ENCODE measurements at regions not wholly inside any gene's neighbourhood (a gene's known extent, or its start where the extent isn't known, plus 50 kb on each side); places are given as distances from the start of the nearest gene placed in this dataset.

DNA sequence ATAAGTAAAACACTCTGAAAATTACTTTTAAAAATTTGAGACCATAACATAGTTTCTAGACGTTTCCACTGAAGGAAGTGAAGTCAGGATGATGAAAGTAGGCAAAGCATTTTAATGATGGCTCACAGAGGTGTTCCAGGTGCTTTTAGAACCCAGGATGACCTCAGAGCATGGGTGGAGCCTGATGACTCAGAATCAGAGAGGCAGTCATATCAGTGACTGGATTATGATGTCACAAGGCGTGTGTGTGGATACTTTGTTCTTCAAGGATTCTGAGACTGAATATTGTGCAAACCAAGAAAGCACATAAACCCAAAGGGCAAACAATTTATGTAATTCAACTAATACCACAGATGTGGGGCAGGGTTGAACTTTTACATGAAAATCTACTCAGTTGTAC lies 200.2 kb upstream of the FOXN2 start (continued):
- TF ChIP-seq FOSL1 (tag; conservative IDR thresholded peaks at IDR 0.05): peak; percentile 94
- TF ChIP-seq ZNF507 (tag; conservative IDR thresholded peaks at IDR 0.05): no peak
- TF ChIP-seq JUND (IDR thresholded peaks at IDR 0.05; ENCODE audit: borderline replicate concordance, low read depth, low read length): peak; percentile 97
- peak; percentile 98 for TF ChIP-seq JUND (tag; IDR thresholded peaks at IDR 0.05; ENCODE audit: borderline replicate concordance, low read depth, low read length)
- TF ChIP-seq POLR2B (IDR thresholded peaks at IDR 0.05; ENCODE audit: low read depth, partially characterized antibody): no peak
- TF ChIP-seq ZNF764 (CRISPR knock-in tag; IDR thresholded peaks at IDR 0.05; ENCODE audit: low read depth): no peak
- peak; percentile 72; the same call in 1 of the 2 replicates for TF ChIP-seq MTA3 (IDR thresholded peaks at IDR 0.05; ENCODE audit: borderline replicate concordance)
- TF ChIP-seq, protein P1, sequence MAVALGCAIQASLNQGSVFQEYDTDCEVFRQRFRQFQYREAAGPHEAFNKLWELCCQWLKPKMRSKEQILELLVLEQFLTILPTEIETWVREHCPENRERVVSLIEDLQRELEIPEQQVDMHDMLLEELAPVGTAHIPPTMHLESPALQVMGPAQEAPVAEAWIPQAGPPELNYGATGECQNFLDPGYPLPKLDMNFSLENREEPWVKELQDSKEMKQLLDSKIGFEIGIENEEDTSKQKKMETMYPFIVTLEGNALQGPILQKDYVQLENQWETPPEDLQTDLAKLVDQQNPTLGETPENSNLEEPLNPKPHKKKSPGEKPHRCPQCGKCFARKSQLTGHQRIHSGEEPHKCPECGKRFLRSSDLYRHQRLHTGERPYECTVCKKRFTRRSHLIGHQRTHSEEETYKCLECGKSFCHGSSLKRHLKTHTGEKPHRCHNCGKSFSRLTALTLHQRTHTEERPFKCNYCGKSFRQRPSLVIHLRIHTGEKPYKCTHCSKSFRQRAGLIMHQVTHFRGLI (CRISPR knock-in tag; IDR thresholded peaks at IDR 0.05): no peak
- TF ChIP-seq KHSRP (IDR thresholded peaks at IDR 0.05): peak; percentile 67; the same call in 1 of the 2 replicates
- TF ChIP-seq GABPB1 (CRISPR knock-in tag; IDR thresholded peaks at IDR 0.05): no peak
- TF ChIP-seq NCOA1 (IDR thresholded peaks at IDR 0.05; ENCODE audit: low read depth): peak; percentile 83
- TF ChIP-seq SOX6 (IDR thresholded peaks at IDR 0.05): 0 out of 2 replicates have a peak, but pooled peaks have one; percentile 32

DNA sequence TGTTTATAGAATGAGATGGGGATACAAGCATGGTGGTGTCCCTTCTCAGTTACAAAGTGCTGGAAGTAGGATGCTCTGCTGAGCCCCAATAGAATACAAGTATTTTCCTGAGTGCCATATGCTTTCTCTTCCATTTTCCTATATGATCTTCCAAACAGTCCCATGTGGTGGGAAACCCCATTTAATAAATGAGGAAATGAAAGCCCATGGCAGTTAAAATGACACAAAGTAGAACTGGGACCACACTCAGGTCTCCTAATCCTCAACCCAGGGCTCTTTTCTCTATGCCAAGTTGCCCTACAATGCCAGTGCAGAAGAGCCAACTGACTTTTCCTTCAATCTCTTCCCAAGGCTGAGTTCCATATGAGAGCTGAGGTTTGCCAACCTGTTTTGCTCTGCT lies 198.0 kb upstream of the FOXN2 start:
- POLR2A ChIA-PET: no interaction called here
- no peak overlapping the region for H3K4me2 ChIP-seq (ENCODE audit: insufficient read depth, low read length)
- H3K4me1 ChIP-seq (replicated peaks in 1 of 2; ENCODE audit: control insufficient read depth in 2 of 2, insufficient read depth in 2 of 2, low read length in 2 of 2): peaks cover 24 to 28% of the 10 kb centered on the region in 2 experiments; a peak in 4 of 5 replicates
- TF ChIP-seq IRF2 (CRISPR knock-in tag; IDR thresholded peaks at IDR 0.05) (no peak), NUFIP1 (IDR thresholded peaks at IDR 0.05; ENCODE audit: partially characterized antibody) (no peak), GTF2A2 (tag; IDR thresholded peaks at IDR 0.05) (no peak), POLR2H (tag; IDR thresholded peaks at IDR 0.05; ENCODE audit: low read depth) (no peak)
- TF ChIP-seq, protein P2, sequence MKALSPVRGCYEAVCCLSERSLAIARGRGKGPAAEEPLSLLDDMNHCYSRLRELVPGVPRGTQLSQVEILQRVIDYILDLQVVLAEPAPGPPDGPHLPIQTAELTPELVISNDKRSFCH (CRISPR knock-in tag; IDR thresholded peaks at IDR 0.05): no peak
- TF ChIP-seq, protein P2 (tag; IDR thresholded peaks at IDR 0.05): no peak
- TF ChIP-seq, protein P3, sequence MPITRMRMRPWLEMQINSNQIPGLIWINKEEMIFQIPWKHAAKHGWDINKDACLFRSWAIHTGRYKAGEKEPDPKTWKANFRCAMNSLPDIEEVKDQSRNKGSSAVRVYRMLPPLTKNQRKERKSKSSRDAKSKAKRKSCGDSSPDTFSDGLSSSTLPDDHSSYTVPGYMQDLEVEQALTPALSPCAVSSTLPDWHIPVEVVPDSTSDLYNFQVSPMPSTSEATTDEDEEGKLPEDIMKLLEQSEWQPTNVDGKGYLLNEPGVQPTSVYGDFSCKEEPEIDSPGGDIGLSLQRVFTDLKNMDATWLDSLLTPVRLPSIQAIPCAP (CRISPR knock-in tag; IDR thresholded peaks at IDR 0.05; ENCODE audit: borderline replicate concordance): no peak
- TF ChIP-seq, protein P4, sequence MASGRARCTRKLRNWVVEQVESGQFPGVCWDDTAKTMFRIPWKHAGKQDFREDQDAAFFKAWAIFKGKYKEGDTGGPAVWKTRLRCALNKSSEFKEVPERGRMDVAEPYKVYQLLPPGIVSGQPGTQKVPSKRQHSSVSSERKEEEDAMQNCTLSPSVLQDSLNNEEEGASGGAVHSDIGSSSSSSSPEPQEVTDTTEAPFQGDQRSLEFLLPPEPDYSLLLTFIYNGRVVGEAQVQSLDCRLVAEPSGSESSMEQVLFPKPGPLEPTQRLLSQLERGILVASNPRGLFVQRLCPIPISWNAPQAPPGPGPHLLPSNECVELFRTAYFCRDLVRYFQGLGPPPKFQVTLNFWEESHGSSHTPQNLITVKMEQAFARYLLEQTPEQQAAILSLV (tag; IDR thresholded peaks at IDR 0.05): no peak
- intact Hi-C loops (cut with micrococcal nuclease) (no loop called here), in situ Hi-C loops (cut with MboI) (no loop called here)
- CTCF ChIA-PET (ENCODE audit: low intra/inter-chr PET ratio): no interaction called here
- no peak overlapping the region for H3K4me3 ChIP-seq
- H3K27ac ChIP-seq (ENCODE audit: extremely low read depth, low read depth, low read length): no peak overlapping the region
- no peaks in the 10 kb centered on the region for H4K20me1 ChIP-seq (replicated peaks; ENCODE audit: control insufficient read depth, insufficient read depth, low read length)
- H3K27me3 ChIP-seq (ENCODE audit: control insufficient read depth in 2 of 2, insufficient read depth in 2 of 2, low read length in 2 of 2): no peaks in the 10 kb centered on the region
- no peaks in the 10 kb centered on the region for H3K36me3 ChIP-seq (ENCODE audit: control insufficient read depth, insufficient read depth, low read length)
- no peaks in the 10 kb centered on the region for H3K9me3 ChIP-seq (replicated peaks; ENCODE audit: control insufficient read depth, insufficient read depth, low read depth, low read length)
- FAIRE-seq (no peak), DNase-seq (ENCODE audit: extremely low read depth in 1 of 4, low spot score in 3 of 4) (no peak), ATAC-seq (no peak)
- no TSS peak for BruUV-seq (replicated peaks)
- H3K9ac ChIP-seq (ENCODE audit: insufficient read depth in 1 of 2, low read depth in 2 of 2, low read length in 2 of 2): no peak overlapping the region
- no peaks in the 10 kb centered on the region for H3K79me2 ChIP-seq (ENCODE audit: control insufficient read depth, insufficient read depth, low read length)
- no peak overlapping the region for H2AFZ ChIP-seq (ENCODE audit: low read depth, low read length)
- no peaks in the 10 kb centered on the region for H3K9me1 ChIP-seq (ENCODE audit: control insufficient read depth, insufficient read depth, low read length)

Measured in K562 (cell line).